SK-N-SH treated with all-trans-retinoic acid at 6 μM for 48 hours (cell line): ENCODE measurements at regions not wholly inside any gene's neighbourhood (a gene's known extent, or its start where the extent isn't known, plus 50 kb on each side); places are given as distances from the start of the nearest gene placed in this dataset.

Experiments
- ARNTL ChIP-seq: fragments of 450-650 bp; formaldehyde crosslinking; IDR thresholded peaks from 2 replicates; pipeline ENCODE4 v1.5.0; 2020; ENCODE audit warnings: low read depth, mild to moderate bottlenecking, moderate library complexity, borderline replicate concordance
- BACH2 ChIP-seq: fragments of 250-450 bp; sonication (Bioruptor Pico); IDR thresholded peaks from 2 replicates; pipeline ENCODE4 v1.9.0; 2021; ENCODE audit warnings: mild to moderate bottlenecking, borderline replicate concordance
- CSDC2 ChIP-seq: fragments of 250-450 bp; sonication (Bioruptor Pico); IDR thresholded peaks from 2 replicates; pipeline ENCODE4 v1.5.0; 2020; ENCODE audit warnings: mild to moderate bottlenecking, moderate library complexity
- PATZ1 ChIP-seq: fragments of 250-450 bp; sonication (Bioruptor Pico); IDR thresholded peaks from 2 replicates; pipeline ENCODE4 v1.8.0; 2020; ENCODE audit warnings: mild to moderate bottlenecking, moderate library complexity, borderline replicate concordance
- RARB ChIP-seq: fragments of 250-450 bp; sonication (Bioruptor Pico); IDR thresholded peaks from 2 replicates; pipeline ENCODE4 v1.8.0; 2021; ENCODE audit warnings: mild to moderate bottlenecking, moderate library complexity
- SNAI2 ChIP-seq: fragments of 250-450 bp; sonication (Bioruptor Pico); IDR thresholded peaks from 2 replicates; pipeline ENCODE4 v1.5.0; 2020; ENCODE audit warnings: mild to moderate bottlenecking, moderate library complexity
- ZFP3 ChIP-seq: fragments of 250-450 bp; sonication (Bioruptor Pico); IDR thresholded peaks from 2 replicates; pipeline ENCODE4 v1.5.0; 2020; ENCODE audit warnings: mild to moderate bottlenecking, moderate library complexity
- ZNF565 ChIP-seq: fragments of 450-650 bp; formaldehyde crosslinking; conservative IDR thresholded peaks from 2 replicates; pipeline ENCODE4 v1.5.0; 2020; ENCODE audit warnings: low read depth, mild to moderate bottlenecking, moderate library complexity

GRCh38 chr11:92166335-92166734 is 58.3 kb upstream of the FAT3 start:
- TF ChIP-seq PATZ1 (CRISPR knock-in tag) (no peak), ARNTL (CRISPR knock-in tag) (no peak), ZNF565 (CRISPR knock-in tag) (no peak), BACH2 (CRISPR knock-in tag) (no peak), RARB (CRISPR knock-in tag) (no peak), CSDC2 (CRISPR knock-in tag) (no peak), ZFP3 (CRISPR knock-in tag) (no peak), SNAI2 (CRISPR knock-in tag) (no peak)
